ENCODE measurements at regions not wholly inside any gene's neighbourhood (a gene's known extent, or its start where the extent isn't known, plus 50 kb on each side); places are given as distances from the start of the nearest gene placed in this dataset.

DNA sequence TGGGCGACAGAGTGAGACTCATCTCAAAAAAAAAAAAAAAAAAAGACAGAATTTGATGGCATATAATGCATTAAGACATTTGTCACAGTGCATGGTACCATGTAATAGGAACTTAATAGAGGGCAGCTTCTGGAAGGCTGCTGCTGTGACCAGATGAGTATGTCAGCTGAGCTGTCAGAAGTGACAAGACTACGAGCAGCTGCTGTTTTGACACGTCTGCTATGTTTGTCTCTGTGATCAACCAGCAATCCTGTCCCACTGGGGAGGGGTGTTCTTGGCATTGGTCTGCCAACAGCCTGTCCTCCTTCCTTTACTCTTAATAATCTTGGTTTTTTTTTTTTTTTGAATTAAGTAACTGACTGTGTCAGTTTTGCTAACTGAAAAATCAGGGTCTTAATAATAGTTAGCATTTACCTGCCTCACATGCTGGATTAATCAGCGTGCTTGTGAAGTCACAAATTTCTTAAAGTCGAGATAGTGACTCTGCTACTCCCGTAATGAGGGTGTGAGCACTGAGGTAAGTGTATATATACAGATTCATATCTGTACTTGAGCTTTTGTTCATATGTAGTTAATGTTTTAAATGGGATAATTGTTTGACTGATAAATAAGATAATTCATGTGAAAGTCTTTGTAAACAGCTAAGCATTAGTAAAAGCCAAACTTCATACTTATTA, 152.4 kb downstream of the BMP2 start:
- TF ChIP-seq, protein P1, sequence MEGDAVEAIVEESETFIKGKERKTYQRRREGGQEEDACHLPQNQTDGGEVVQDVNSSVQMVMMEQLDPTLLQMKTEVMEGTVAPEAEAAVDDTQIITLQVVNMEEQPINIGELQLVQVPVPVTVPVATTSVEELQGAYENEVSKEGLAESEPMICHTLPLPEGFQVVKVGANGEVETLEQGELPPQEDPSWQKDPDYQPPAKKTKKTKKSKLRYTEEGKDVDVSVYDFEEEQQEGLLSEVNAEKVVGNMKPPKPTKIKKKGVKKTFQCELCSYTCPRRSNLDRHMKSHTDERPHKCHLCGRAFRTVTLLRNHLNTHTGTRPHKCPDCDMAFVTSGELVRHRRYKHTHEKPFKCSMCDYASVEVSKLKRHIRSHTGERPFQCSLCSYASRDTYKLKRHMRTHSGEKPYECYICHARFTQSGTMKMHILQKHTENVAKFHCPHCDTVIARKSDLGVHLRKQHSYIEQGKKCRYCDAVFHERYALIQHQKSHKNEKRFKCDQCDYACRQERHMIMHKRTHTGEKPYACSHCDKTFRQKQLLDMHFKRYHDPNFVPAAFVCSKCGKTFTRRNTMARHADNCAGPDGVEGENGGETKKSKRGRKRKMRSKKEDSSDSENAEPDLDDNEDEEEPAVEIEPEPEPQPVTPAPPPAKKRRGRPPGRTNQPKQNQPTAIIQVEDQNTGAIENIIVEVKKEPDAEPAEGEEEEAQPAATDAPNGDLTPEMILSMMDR (IDR thresholded peaks at IDR 0.05; ENCODE audit: insufficient read depth, low read length, poor library complexity, severe bottlenecking) = no peak
- TF ChIP-seq EZH2phosphoT487 (conservative IDR thresholded peaks at IDR 0.05; ENCODE audit: low read length) = no peak
